MCF 10A (cell line): ENCODE measurements at regions not wholly inside any gene's neighbourhood (a gene's known extent, or its start where the extent isn't known, plus 50 kb on each side); places are given as distances from the start of the nearest gene placed in this dataset.

ENCODE experiments used
- BruUV-seq: library from RNA; stranded (reverse); fragments of 400-500 nt; replicated peaks from 2 replicates; lab custom pipeline; 2021; lab: Mats Ljungman, UMichigan
- CTCF ChIA-PET: fragments of 300-600 bp; sonication (Branson Sonifier 250); formaldehyde crosslinking; extraction: SDS; loops from one replicate; lab custom pipeline; 2021; ENCODE audit warnings: antibody characterized with exemption, inconsistent platforms; lab: Yijun Ruan, JAX
- POLR2A ChIA-PET: fragments of 300-600, 350-650 bp; sonication (Branson Sonifier 250); formaldehyde crosslinking; extraction: SDS; loops from one replicate; lab custom pipeline; 2020; ENCODE audit warnings: antibody characterized with exemption, inconsistent platforms; lab: Yijun Ruan, JAX
- DNase-seq: peaks from one replicate; pipeline ENCODE4 v3.0.0-alpha.2; 2018; ENCODE audit not compliant: unreplicated experiment
- H3K27ac Mint-ChIP-seq: one replicate; pipeline ENCODE4 v1.8.0; 2022; ENCODE audit warnings: mild to moderate bottlenecking, low read depth, mixed read lengths; ENCODE audit not compliant: unreplicated experiment
- H3K27me3 Mint-ChIP-seq: one replicate; pipeline ENCODE4 v1.8.0; 2022; ENCODE audit warnings: mixed read lengths; ENCODE audit not compliant: insufficient read depth, unreplicated experiment
- H3K36me3 Mint-ChIP-seq: one replicate; pipeline ENCODE4 v1.8.0; 2022; ENCODE audit warnings: mild to moderate bottlenecking, moderate library complexity, mixed read lengths; ENCODE audit not compliant: insufficient read depth, unreplicated experiment
- H3K4me1 Mint-ChIP-seq: one replicate; pipeline ENCODE4 v1.8.0; 2022; ENCODE audit warnings: mixed read lengths; ENCODE audit not compliant: insufficient read depth, unreplicated experiment
- H3K4me3 Mint-ChIP-seq: one replicate; pipeline ENCODE4 v1.8.0; 2022; ENCODE audit warnings: mild to moderate bottlenecking, moderate library complexity, mixed read lengths; ENCODE audit not compliant: unreplicated experiment
- H3K9me3 Mint-ChIP-seq: one replicate; pipeline ENCODE4 v1.8.0; 2022; ENCODE audit warnings: mixed read lengths; ENCODE audit not compliant: unreplicated experiment
- intact Hi-C: fragments of 100-400 bp; cut with micrococcal nuclease; formaldehyde crosslinking; loops from 2 replicates; pipeline ENCODE4 v1.14.1; 2022
- TF ChIP-seq, protein P1 (sequence below): fragments of 200-600 bp; IDR thresholded peaks from one replicate; pipeline ENCODE4 v1.8.0; 2022; ENCODE audit warnings: antibody characterized with exemption, mild to moderate bottlenecking; ENCODE audit not compliant: unreplicated experiment

DNA sequence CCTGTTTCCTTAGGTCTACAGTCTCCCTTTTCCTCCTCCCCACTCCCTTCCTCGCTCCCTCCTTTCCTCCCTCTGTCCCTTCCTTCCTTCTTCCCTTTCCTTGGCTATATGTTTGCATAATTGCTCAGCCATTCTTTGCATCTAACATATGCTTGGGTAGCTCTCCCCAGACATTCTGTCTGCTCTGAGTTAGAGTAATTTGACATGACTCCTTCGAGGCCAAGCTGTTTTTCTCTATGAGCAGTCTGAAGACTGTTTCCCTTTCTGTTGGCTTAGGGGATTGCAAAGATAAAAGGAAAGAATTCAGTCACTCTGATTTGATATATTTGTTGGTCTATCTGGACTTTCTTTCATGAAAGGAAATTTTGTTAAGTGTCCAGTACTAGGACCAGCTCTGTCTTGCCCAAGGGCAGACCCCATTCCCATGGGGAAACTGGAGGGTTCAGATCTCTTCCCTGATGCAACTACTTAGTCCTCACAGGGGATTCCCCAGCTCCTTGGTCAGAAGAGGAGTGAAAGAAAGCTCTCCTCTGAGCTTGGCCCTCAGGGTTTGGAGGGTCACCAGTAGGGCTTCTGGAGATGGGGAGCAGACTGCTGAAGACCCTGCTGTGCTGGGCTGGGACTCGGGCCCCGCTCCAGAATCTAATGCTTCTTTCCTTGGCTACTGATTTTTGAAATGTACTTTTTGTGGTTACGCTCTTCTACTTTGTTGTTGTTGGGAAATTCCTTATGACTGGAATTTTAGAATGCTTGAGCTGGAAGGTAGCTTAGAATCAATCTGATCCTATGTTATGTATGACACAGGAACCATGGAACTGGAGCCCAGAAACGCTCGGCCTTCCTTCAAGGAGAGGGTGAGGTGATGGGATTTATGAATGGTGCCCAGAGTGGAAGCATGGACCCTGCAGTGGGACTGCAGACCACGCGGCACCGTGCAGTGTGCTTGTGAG, 63.7 kb upstream of the SLC22A23 start:
- Mint-ChIP-seq H3K4me3 (no peak overlapping the region), H3K36me3 (no peaks in the 10 kb centered on the region), H3K27ac (no peak overlapping the region), H3K9me3 (no peaks in the 10 kb centered on the region), H3K4me1 (peaks cover 56% of the 10 kb centered on the region), H3K27me3 (no peaks in the 10 kb centered on the region)
- DNase-seq, result no peak
- ChIA-PET POLR2A (interaction anchor here (0.6 to 4.4 kb wide), 6 partner anchors 11 to 91 kb away, joined by 3 to 127 read pairs (median 38); partner anchors contain the start of gene SLC22A23), CTCF (interaction anchor here (0.6 to 0.9 kb wide), 4 partner anchors 10 to 211 kb away, joined by 3 to 4 read pairs (median 4); no protein-coding TSS in a partner anchor)
- no TSS peak for BruUV-seq
- intact Hi-C loops, result loop anchor here (10.0 kb wide), 1 partner anchor 214 kb away; no protein-coding TSS in a partner anchor
- TF ChIP-seq, protein P1, sequence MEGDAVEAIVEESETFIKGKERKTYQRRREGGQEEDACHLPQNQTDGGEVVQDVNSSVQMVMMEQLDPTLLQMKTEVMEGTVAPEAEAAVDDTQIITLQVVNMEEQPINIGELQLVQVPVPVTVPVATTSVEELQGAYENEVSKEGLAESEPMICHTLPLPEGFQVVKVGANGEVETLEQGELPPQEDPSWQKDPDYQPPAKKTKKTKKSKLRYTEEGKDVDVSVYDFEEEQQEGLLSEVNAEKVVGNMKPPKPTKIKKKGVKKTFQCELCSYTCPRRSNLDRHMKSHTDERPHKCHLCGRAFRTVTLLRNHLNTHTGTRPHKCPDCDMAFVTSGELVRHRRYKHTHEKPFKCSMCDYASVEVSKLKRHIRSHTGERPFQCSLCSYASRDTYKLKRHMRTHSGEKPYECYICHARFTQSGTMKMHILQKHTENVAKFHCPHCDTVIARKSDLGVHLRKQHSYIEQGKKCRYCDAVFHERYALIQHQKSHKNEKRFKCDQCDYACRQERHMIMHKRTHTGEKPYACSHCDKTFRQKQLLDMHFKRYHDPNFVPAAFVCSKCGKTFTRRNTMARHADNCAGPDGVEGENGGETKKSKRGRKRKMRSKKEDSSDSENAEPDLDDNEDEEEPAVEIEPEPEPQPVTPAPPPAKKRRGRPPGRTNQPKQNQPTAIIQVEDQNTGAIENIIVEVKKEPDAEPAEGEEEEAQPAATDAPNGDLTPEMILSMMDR, result no peak

DNA sequence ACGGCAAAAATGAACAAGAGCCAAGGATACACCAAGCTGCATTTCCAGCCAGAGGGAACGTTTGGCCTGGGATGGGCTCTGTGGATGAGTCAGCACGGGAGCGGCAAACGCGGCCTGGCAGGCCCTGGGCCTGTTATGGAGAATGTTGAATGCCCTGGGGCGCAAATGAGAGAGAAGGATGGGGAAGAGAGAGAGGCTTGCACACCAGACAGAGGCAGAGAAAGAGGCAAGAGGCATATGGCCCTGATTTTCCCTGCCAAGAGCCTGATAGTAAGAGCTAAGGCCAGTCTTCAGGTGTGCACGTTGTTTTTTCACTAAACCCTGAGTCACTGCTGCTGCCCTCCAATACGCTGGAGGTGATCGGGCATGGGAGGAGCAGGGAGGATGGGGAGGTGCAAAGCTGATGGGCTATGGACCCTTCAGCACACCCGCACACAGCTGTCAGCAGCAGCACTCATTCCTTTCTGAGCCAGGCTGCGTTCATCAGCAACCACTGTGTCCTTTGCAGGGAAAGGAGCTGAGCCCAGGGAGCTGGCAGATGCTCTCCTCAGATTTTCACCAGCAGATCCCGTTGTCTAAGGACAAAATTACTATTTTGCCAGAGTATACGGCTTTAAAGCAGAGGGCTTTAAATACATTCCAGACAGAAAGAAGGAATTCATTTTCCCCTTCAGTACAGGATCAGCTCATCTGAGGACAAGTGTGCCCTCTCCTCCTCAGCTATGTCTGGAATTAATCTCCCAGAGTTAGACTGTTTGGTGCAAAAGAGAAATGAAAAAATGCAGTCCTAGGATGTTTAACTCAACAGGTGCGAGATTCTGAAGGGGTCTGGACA, 61.7 kb upstream of the SLC22A23 start:
- Mint-ChIP-seq H3K4me1 (peaks cover 44% of the 10 kb centered on the region), H3K27me3 (no peaks in the 10 kb centered on the region), H3K27ac (peak overlapping the region; percentile 44), H3K9me3 (no peaks in the 10 kb centered on the region), H3K36me3 (no peaks in the 10 kb centered on the region), H3K4me3 (peak overlapping the region; percentile 6)
- no TSS peak for BruUV-seq
- intact Hi-C loops, result loop anchor here (2.0 to 5.0 kb wide), 5 partner anchors 61 to 241 kb away; partner anchors contain the start of gene SLC22A23
- POLR2A ChIA-PET, result interaction anchor here (0.5 to 4.4 kb wide), 28 partner anchors 8 to 502 kb away, joined by 3 to 127 read pairs (median 8); partner anchors contain the start of gene SLC22A23
- TF ChIP-seq, protein P1, result no peak
- CTCF ChIA-PET, result interaction anchor here (0.5 to 2.2 kb wide), 12 partner anchors 8 to 274 kb away, joined by 3 to 10 read pairs (median 4); no protein-coding TSS in a partner anchor
- peak; percentile 99 for DNase-seq

DNA sequence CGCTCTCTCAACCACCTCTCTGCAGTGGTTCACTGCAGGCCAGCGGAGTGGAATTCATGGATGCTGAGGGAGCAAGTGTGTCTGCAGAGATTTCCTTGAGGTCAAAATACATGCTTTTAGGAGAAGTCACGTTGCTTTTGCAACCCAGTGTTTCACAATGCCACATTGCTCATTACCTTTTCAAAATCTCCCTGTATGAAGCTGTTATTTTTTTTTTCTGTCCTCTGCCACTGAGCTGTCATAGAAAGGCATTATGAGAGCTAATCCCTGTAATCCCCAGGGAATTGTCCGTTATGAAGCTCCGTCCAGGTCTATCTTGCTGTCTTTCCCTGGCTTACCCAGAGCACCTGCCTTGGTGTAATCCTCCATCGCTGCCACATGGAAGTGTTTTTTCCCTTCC, 60.5 kb upstream of the SLC22A23 start:
- Mint-ChIP-seq H3K4me1 (peaks cover 40% of the 10 kb centered on the region), H3K27me3 (no peaks in the 10 kb centered on the region), H3K27ac (peak overlapping the region; percentile 44), H3K4me3 (peak overlapping the region; percentile 43), H3K36me3 (no peaks in the 10 kb centered on the region), H3K9me3 (no peaks in the 10 kb centered on the region)
- CTCF ChIA-PET, result interaction anchor here (0.6 to 2.2 kb wide), 7 partner anchors 9 to 115 kb away, joined by 3 to 10 read pairs (median 3); no protein-coding TSS in a partner anchor
- BruUV-seq, result no TSS peak
- POLR2A ChIA-PET, result interaction anchor here (0.7 to 4.4 kb wide), 17 partner anchors 9 to 501 kb away, joined by 3 to 127 read pairs (median 13); partner anchors contain the start of gene SLC22A23
- intact Hi-C loops, result loop anchor here (5.0 kb wide), 4 partner anchors 60 to 240 kb away; partner anchors contain the start of gene SLC22A23
- peak; percentile 95 for DNase-seq
- TF ChIP-seq, protein P1, result no peak
